HFFc6 (cell line): ENCODE measurements at regions not wholly inside any gene's neighbourhood (a gene's known extent, or its start where the extent isn't known, plus 50 kb on each side); places are given as distances from the start of the nearest gene placed in this dataset.

ENCODE experiments used
- DNase-seq: peaks from one replicate; pipeline ENCODE4 v3.0.0-alpha.2; 2018
- H3K27ac Mint-ChIP-seq: 2 replicates; pipeline ENCODE4 v1.8.0; 2020; ENCODE audit warnings: mild to moderate bottlenecking, mixed read lengths
- H3K27me3 Mint-ChIP-seq: 2 replicates; pipeline ENCODE4 v1.8.0; 2021; ENCODE audit warnings: mild to moderate bottlenecking, moderate library complexity, mixed read lengths; ENCODE audit not compliant: insufficient read depth
- H3K36me3 Mint-ChIP-seq: 2 replicates; pipeline ENCODE4 v1.8.0; 2021; ENCODE audit warnings: low read depth, mixed read lengths
- H3K4me1 Mint-ChIP-seq: 2 replicates; pipeline ENCODE4 v1.8.0; 2020; ENCODE audit warnings: low read depth, mixed read lengths
- H3K4me3 Mint-ChIP-seq: 2 replicates; pipeline ENCODE4 v1.8.0; 2020; ENCODE audit warnings: mild to moderate bottlenecking, moderate library complexity, mixed read lengths
- H3K9me3 Mint-ChIP-seq: 2 replicates; pipeline ENCODE4 v1.8.0; 2020; ENCODE audit warnings: mild to moderate bottlenecking, mixed read lengths
- CTCF ChIP-seq: fragments of 200-600 bp; sonication (generic); IDR thresholded peaks from 2 replicates; pipeline ENCODE4 v1.5.0; 2021; ENCODE audit warnings: antibody characterized with exemption, mild to moderate bottlenecking

GRCh38 chr2:66660804-66661203 is 225.9 kb downstream of the MEIS1 start:
- peaks cover 15% of the 10 kb centered on the region; the same call in 1 of the 2 replicates for H3K36me3 Mint-ChIP-seq
- no peak for DNase-seq
- H3K9me3 Mint-ChIP-seq: peaks cover 25% of the 10 kb centered on the region
- peaks cover 14% of the 10 kb centered on the region for H3K27me3 Mint-ChIP-seq
- H3K4me1 Mint-ChIP-seq: peaks cover 12% of the 10 kb centered on the region
- H3K4me3 Mint-ChIP-seq: no peak overlapping the region
- H3K27ac Mint-ChIP-seq: no peak overlapping the region
- TF ChIP-seq CTCF: no peak

- no peak for DNase-seq
- Mint-ChIP-seq H3K36me3 (peaks cover 15% of the 10 kb centered on the region; the same call in 1 of the 2 replicates), H3K4me3 (no peak overlapping the region), H3K4me1 (peaks cover 14% of the 10 kb centered on the region), H3K27ac (no peak overlapping the region), H3K27me3 (peaks cover 14% of the 10 kb centered on the region), H3K9me3 (peaks cover 25% of the 10 kb centered on the region)
- TF ChIP-seq CTCF: no peak
Measured at GRCh38 chr2:66661253-66662173, 226.6 kb downstream of the MEIS1 start.

GRCh38 chr2:66665124-66665984 is 230.4 kb downstream of the MEIS1 start:
- Mint-ChIP-seq H3K9me3 (peaks cover 2% of the 10 kb centered on the region; the same call in 1 of the 2 replicates), H3K4me1 (peaks cover 14% of the 10 kb centered on the region), H3K36me3 (no peaks in the 10 kb centered on the region), H3K27ac (peak overlapping the region; percentile 41; the same call in 1 of the 2 replicates), H3K27me3 (peaks cover 8% of the 10 kb centered on the region), H3K4me3 (no peak overlapping the region)
- TF ChIP-seq CTCF: no peak
- DNase-seq: peak; percentile 30

GRCh38 chr2:66667301-66667700 is 232.4 kb downstream of the MEIS1 start:
- Mint-ChIP-seq H3K27me3 (peaks cover 2% of the 10 kb centered on the region), H3K9me3 (no peaks in the 10 kb centered on the region), H3K36me3 (no peaks in the 10 kb centered on the region), H3K27ac (no peak overlapping the region), H3K4me1 (peaks cover 14% of the 10 kb centered on the region), H3K4me3 (no peak overlapping the region)
- DNase-seq: no peak
- TF ChIP-seq CTCF: no peak

GRCh38 chr2:66673286-66673685 is 238.4 kb downstream of the MEIS1 start:
- no peak overlapping the region for H3K27ac Mint-ChIP-seq
- no peaks in the 10 kb centered on the region for H3K9me3 Mint-ChIP-seq
- DNase-seq: no peak
- peaks cover 4% of the 10 kb centered on the region; the same call in 1 of the 2 replicates for H3K27me3 Mint-ChIP-seq
- no peaks in the 10 kb centered on the region for H3K4me1 Mint-ChIP-seq
- H3K36me3 Mint-ChIP-seq: no peaks in the 10 kb centered on the region
- no peak overlapping the region for H3K4me3 Mint-ChIP-seq
- no peak for TF ChIP-seq CTCF
